MM.1S (cell line): ENCODE measurements at regions not wholly inside any gene's neighbourhood (a gene's known extent, or its start where the extent isn't known, plus 50 kb on each side); places are given as distances from the start of the nearest gene placed in this dataset.
"Not testable (repeated sequence)": the region's sequence is repeated elsewhere in the genome, so short reads cannot be mapped to it uniquely, and the experiment has no call there.

Experiments used
- EZH2phosphoT487 ChIP-seq: fragments of 300-600 bp; sonication (generic); IDR thresholded peaks from 2 replicates; pipeline ENCODE4 v1.6.1; 2018; ENCODE audit warnings: antibody characterized with exemption, low read length
- TF ChIP-seq, protein P1 (sequence below): fragments of 300-600 bp; sonication (generic); IDR thresholded peaks from 2 replicates; pipeline ENCODE4 v1.5.1; 2016; ENCODE audit warnings: antibody characterized with exemption, low read length, mixed read lengths

GRCh38 chr21:6569152-6569551, 3952.2 kb upstream of the TPTE start:
- TF ChIP-seq, protein P1, sequence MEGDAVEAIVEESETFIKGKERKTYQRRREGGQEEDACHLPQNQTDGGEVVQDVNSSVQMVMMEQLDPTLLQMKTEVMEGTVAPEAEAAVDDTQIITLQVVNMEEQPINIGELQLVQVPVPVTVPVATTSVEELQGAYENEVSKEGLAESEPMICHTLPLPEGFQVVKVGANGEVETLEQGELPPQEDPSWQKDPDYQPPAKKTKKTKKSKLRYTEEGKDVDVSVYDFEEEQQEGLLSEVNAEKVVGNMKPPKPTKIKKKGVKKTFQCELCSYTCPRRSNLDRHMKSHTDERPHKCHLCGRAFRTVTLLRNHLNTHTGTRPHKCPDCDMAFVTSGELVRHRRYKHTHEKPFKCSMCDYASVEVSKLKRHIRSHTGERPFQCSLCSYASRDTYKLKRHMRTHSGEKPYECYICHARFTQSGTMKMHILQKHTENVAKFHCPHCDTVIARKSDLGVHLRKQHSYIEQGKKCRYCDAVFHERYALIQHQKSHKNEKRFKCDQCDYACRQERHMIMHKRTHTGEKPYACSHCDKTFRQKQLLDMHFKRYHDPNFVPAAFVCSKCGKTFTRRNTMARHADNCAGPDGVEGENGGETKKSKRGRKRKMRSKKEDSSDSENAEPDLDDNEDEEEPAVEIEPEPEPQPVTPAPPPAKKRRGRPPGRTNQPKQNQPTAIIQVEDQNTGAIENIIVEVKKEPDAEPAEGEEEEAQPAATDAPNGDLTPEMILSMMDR: not testable (repeated sequence)
- TF ChIP-seq EZH2phosphoT487: not testable (repeated sequence)
